Renal pelvis (tissue), 1 donor: ENCODE measurements at regions not wholly inside any gene's neighbourhood (a gene's known extent, or its start where the extent isn't known, plus 50 kb on each side); places are given as distances from the start of the nearest gene placed in this dataset.

ENCODE experiments used
- DNase-seq: peaks from one replicate; pipeline ENCODE4 v3.0.0-alpha.2; 2013

- no peak for DNase-seq
These were observed 52.6 kb upstream of the ASB17 start for GRCh38 chr1:75984781-75985180.

- DNase-seq: no peak
These were observed 53.6 kb upstream of the ASB17 start for GRCh38 chr1:75985827-75986226.

- no peak for DNase-seq
These were observed 54.3 kb upstream of the ASB17 start for GRCh38 chr1:75986478-75986877.

GRCh38 chr1:75989121-75989520, 56.9 kb upstream of the ASB17 start:
- no peak for DNase-seq

GRCh38 chr1:75990686-75991085, 58.5 kb upstream of the ASB17 start:
- no peak for DNase-seq

GRCh38 chr1:75991497-75992114, 59.4 kb upstream of the ASB17 start:
- peak; percentile 86 for DNase-seq

GRCh38 chr1:75992312-75992711, 60.1 kb upstream of the ASB17 start:
- no peak for DNase-seq

- no peak for DNase-seq
These were observed 61.5 kb upstream of the ASB17 start for GRCh38 chr1:75993661-75994060.

GRCh38 chr1:75996196-75996595, 64.0 kb upstream of the ASB17 start:
- DNase-seq: no peak

GRCh38 chr1:75999034-75999433, 66.8 kb upstream of the ASB17 start:
- DNase-seq: no peak

GRCh38 chr1:76003946-76004345, 70.6 kb upstream of the ST6GALNAC3 start:
- DNase-seq: no peak

- no peak for DNase-seq
These were observed 68.8 kb upstream of the ST6GALNAC3 start for GRCh38 chr1:76005765-76006164.

- no peak for DNase-seq
These were observed 68.3 kb upstream of the ST6GALNAC3 start for GRCh38 chr1:76006234-76006633.

- no peak for DNase-seq
These were observed 63.7 kb upstream of the ST6GALNAC3 start for GRCh38 chr1:76010802-76011201.

- peak; percentile 33 for DNase-seq
These were observed 62.0 kb upstream of the ST6GALNAC3 start for GRCh38 chr1:76012341-76013205.

- no peak for DNase-seq
These were observed 61.4 kb upstream of the ST6GALNAC3 start for GRCh38 chr1:76013206-76013581.

GRCh38 chr1:76015478-76016103, 59.0 kb upstream of the ST6GALNAC3 start:
- DNase-seq: no peak

- no peak for DNase-seq
These were observed 56.5 kb upstream of the ST6GALNAC3 start for GRCh38 chr1:76018045-76018444.

- DNase-seq: no peak
These were observed 52.7 kb upstream of the ST6GALNAC3 start for GRCh38 chr1:76021846-76022245.

GRCh38 chr1:76023669-76024435, 50.7 kb upstream of the ST6GALNAC3 start:
- DNase-seq: no peak
